ENCODE measurements at regions not wholly inside any gene's neighbourhood (a gene's known extent, or its start where the extent isn't known, plus 50 kb on each side); places are given as distances from the start of the nearest gene placed in this dataset.
"Not testable (repeated sequence)": the region's sequence is repeated elsewhere in the genome, so short reads cannot be mapped to it uniquely, and the experiment has no call there.

- no peak for DNase-seq
These were observed 208.6 kb upstream of the SAMSN1 start for GRCh38 chr21:14754682-14755081.

GRCh38 chr21:14754259-14754604 lies 208.1 kb upstream of the SAMSN1 start:
- no peak for DNase-seq

GRCh38 chr21:14753466-14754258 lies 207.5 kb upstream of the SAMSN1 start:
- no peak for DNase-seq

GRCh38 chr21:14753069-14753465 lies 207.0 kb upstream of the SAMSN1 start:
- DNase-seq = no peak

- no peak for DNase-seq
These were observed 206.3 kb upstream of the SAMSN1 start for GRCh38 chr21:14752345-14752909.

- DNase-seq = no peak
These were observed 205.7 kb upstream of the SAMSN1 start for GRCh38 chr21:14751602-14752344.

- no peak for DNase-seq
These were observed 204.9 kb upstream of the SAMSN1 start for GRCh38 chr21:14751011-14751410.

GRCh38 chr21:14750041-14750440 lies 203.9 kb upstream of the SAMSN1 start:
- no peak for DNase-seq

- DNase-seq = no peak
These were observed 202.5 kb upstream of the SAMSN1 start for GRCh38 chr21:14748662-14749061.

GRCh38 chr21:14744368-14744767 lies 198.3 kb upstream of the SAMSN1 start:
- DNase-seq = no peak

- DNase-seq = no peak
These were observed 196.0 kb upstream of the SAMSN1 start for GRCh38 chr21:14742119-14742518.

GRCh38 chr21:14741256-14741655 lies 195.1 kb upstream of the SAMSN1 start:
- no peak for DNase-seq

- DNase-seq = no peak
These were observed 194.6 kb upstream of the SAMSN1 start for GRCh38 chr21:14740692-14741091.

GRCh38 chr21:14740116-14740515 lies 194.0 kb upstream of the SAMSN1 start:
- no peak for DNase-seq

- no peak for DNase-seq
These were observed 193.5 kb upstream of the SAMSN1 start for GRCh38 chr21:14739590-14739989.

GRCh38 chr21:14738576-14738975 lies 192.5 kb upstream of the SAMSN1 start:
- not testable (repeated sequence) for DNase-seq

GRCh38 chr21:14737922-14738321 lies 191.8 kb upstream of the SAMSN1 start:
- DNase-seq = no peak

- no peak for DNase-seq
These were observed 191.2 kb upstream of the SAMSN1 start for GRCh38 chr21:14737284-14737691.

GRCh38 chr21:14736672-14737071 lies 190.6 kb upstream of the SAMSN1 start:
- DNase-seq = no peak

- DNase-seq = no peak
These were observed 190.0 kb upstream of the SAMSN1 start for GRCh38 chr21:14736162-14736561.

GRCh38 chr21:14734833-14735232 lies 188.7 kb upstream of the SAMSN1 start:
- DNase-seq = no peak

GRCh38 chr21:14734191-14734590 lies 188.1 kb upstream of the SAMSN1 start:
- DNase-seq = no peak

GRCh38 chr21:14725219-14725618 lies 179.1 kb upstream of the SAMSN1 start:
- DNase-seq = no peak

Measured in skin of body (tissue), 1 donor.